ENCODE measurements at regions not wholly inside any gene's neighbourhood (a gene's known extent, or its start where the extent isn't known, plus 50 kb on each side); places are given as distances from the start of the nearest gene placed in this dataset.

- TF ChIP-seq GABPA (IDR thresholded peaks at IDR 0.05; ENCODE audit: low read depth) (no peak), CTCF (IDR thresholded peaks at IDR 0.05; ENCODE audit: insufficient read depth, low read length) (no peak)
These were observed 252.0 kb upstream of the PPARGC1A start for GRCh38 chr4:24141836-24142235.

Data from HL-60 (cell line).